Peyer's patch (tissue), 4 donors: ENCODE measurements at regions not wholly inside any gene's neighbourhood (a gene's known extent, or its start where the extent isn't known, plus 50 kb on each side); places are given as distances from the start of the nearest gene placed in this dataset.

Source experiments
- CTCF ChIP-seq, 6 experiments: fragments of 450-650 bp in 4 of 6; fragments of 200-600 bp in 2 of 6; sonication (generic) in 1 of 6; IDR thresholded peaks; one replicate each; pipeline ENCODE4 v1.5.1; 2017 to 2019; ENCODE audit warnings: antibody characterized with exemption in 6 of 6, mild to moderate bottlenecking in 3 of 6, moderate library complexity in 1 of 6
- POLR2A ChIP-seq, 2 donors: fragments of 450-650 bp; IDR thresholded peaks; one replicate each; pipeline ENCODE4 v1.5.1; 2017; ENCODE audit warnings: antibody characterized with exemption in 2 of 2, mild to moderate bottlenecking in 2 of 2, moderate library complexity in 2 of 2

DNA sequence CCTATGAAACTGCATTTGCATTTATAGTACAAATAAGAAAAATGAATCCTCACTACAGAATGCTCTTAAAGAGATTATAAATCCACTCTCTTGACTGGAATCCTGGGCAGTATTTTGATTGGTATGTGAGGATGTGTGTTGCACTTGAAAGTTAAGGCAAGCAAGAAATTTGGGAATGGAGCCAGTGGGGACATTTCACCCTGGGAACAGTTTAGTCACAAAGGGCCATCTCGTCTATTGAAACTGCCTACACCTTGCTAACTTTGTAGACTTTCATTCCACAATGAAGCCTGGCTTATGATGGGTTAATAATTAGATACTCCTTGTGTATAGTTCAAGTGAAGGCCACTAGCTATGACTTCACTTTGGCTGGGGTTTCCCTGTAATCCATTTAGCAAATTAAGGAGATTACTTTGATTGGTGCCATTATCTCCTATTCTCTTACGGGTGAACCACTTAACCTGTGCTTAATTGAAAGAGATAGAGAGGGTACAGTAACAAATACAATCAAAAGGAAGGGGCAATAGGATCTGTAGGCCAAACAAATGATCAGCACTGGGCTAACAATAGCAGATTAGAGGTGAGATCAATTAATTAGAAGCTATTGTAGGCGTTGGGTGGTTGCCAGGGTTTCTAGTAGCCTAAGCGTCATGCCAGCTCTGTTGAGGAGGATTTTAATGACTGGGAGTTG, 146.9 kb upstream of the RARB start:
- TF ChIP-seq CTCF (IDR thresholded peaks at IDR 0.05), result no peak
- TF ChIP-seq POLR2A (IDR thresholded peaks at IDR 0.05), result no peak
